SH-SY5Y (cell line): ENCODE measurements at regions not wholly inside any gene's neighbourhood (a gene's known extent, or its start where the extent isn't known, plus 50 kb on each side); places are given as distances from the start of the nearest gene placed in this dataset.

Experiments used
- GATA2 ChIP-seq: IDR thresholded peaks from 2 replicates; pipeline ENCODE4 v1.6.1; 2011; ENCODE audit warnings: mild to moderate bottlenecking, low read depth, low read length
- GATA3 ChIP-seq: IDR thresholded peaks from 2 replicates; pipeline ENCODE4 v1.6.1; 2011; ENCODE audit warnings: low read depth, mild to moderate bottlenecking, low read length, moderate library complexity

GRCh38 chr2:184037273-184037672 lies 561.1 kb upstream of the ZNF804A start:
- TF ChIP-seq GATA3 (no peak), GATA2 (no peak)
